GM21717 (cell line): ENCODE measurements at regions not wholly inside any gene's neighbourhood (a gene's known extent, or its start where the extent isn't known, plus 50 kb on each side); places are given as distances from the start of the nearest gene placed in this dataset.

Source experiments
- ATAC-seq: cut with Tn5 transposase; IDR thresholded peaks from one replicate; pipeline ENCODE4 v1.9.1; 2021; ENCODE audit warnings: mild to moderate bottlenecking, moderate library complexity; ENCODE audit not compliant: unreplicated experiment

DNA sequence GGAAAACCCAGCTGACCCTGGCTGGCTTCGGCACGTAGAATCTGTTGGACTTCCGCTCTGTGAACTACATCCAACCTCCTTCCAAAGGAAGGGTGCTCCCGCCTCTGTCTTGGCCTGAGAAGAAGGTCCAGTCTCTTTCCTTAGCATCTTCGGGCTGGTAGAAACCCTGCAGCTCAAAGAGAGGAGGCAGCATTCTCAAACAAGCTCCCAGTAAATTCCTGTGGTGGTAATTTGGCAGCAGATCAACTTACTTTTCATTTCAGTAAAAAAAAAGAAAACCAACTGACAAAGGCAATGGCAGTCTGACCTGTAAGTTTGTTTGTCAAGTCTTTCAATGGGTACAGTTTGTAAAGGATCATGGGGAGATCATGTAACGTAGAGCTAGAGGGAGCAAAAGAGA, 176.7 kb downstream of the MED10 start:
- no peak for ATAC-seq

DNA sequence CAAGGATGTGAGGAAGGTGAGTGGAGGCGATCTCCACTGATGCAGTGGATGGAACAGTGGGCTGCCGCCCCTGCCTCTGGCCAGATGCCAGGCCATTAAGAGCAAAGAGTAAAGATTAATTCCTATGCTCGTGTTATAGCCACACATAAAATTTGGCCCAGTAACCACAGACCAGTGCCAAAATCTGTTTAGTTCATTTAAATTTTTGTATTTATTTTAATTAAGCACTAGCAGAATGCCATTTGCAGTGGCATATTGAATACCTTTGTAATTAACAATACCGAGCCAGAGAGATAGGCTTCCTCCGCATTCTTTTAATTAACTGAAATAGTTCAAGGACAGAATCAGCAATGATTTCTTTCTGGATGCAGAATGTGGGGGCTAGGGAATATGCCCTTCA, 179.8 kb downstream of the MED10 start:
- ATAC-seq = no peak

DNA sequence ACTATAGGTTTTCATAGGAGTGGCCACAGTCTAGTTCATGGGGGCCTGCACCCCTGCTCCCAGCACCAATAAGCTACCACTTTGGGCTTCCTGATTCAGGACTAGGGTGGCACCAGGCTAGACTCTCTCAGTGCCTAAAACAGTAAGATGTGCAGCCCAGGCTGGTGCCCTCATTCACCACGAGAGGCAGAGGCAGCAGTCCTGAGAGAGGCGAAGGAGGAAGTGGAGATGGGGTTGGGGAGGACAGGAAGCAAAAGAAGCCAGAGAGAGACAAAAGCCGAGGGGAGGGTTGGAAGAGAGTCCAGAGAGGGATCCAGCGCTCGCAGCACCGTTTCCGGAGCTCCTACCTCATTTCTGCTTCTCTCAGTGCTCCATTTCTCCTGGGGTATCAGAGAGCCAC, 180.9 kb downstream of the MED10 start:
- ATAC-seq = no peak

DNA sequence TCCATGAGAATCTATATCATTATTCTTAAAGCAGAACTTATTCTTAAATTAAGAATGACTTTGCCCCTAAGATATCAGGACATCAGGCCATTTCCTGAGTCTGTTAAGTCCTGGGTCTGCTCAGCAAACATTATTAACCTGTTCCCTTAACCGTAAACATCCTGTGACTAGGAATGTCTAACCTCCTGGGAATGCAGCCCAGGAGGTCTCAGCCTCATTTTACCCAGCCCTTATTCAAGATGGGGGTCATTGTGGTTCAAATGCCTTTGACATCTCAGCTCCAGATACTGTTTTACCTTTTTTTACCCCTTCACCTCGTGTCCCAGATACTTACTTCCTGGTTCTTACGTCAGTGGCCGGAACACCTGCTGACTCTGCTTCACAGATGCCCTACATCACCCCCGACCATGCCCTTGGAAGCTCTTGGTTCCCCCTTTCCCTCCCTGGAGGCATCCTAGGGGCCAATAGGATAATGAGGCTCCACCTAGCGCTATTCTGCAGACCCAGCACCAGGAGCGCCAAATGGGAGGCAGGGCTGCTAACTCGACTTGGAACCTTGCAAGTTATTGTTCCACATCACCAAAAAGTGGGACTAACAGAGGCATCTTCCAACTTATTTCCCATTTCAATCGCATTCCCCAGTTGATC, 182.5 kb downstream of the MED10 start:
- ATAC-seq = no peak

DNA sequence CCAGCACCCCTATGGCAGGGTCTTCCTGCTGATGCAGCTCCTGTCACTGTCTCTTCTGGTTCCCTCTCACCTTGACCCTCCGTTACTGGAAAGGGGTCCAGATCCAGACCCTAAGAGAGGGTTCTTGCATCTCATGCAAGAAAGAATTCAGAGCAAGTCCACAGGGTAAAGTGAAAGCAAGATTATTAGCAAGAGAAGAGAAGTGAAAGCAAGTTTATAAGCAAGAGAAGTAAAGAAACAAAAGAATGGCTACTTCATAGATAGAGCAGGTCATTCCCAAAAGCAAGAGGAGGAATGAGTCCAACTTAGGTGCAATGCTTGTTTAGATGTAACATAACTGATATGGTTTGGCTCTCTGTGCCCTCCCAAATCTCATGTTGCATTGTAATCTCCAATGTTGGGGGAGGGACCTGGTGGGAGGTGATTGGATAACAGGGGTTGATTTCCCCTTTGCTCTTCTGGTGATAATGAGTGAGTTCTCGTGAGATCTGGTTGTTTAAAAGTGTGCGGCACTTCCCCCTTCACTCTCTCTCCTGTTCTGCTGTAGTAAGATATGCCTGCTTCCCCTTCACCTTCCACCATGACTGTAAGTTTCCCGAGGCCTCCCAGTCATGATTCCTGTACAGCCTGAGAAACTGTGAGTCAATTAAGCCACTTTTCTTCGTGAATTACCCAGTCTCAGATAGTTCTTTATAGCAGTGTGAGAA, 183.3 kb downstream of the MED10 start:
- ATAC-seq = peak; percentile 60

DNA sequence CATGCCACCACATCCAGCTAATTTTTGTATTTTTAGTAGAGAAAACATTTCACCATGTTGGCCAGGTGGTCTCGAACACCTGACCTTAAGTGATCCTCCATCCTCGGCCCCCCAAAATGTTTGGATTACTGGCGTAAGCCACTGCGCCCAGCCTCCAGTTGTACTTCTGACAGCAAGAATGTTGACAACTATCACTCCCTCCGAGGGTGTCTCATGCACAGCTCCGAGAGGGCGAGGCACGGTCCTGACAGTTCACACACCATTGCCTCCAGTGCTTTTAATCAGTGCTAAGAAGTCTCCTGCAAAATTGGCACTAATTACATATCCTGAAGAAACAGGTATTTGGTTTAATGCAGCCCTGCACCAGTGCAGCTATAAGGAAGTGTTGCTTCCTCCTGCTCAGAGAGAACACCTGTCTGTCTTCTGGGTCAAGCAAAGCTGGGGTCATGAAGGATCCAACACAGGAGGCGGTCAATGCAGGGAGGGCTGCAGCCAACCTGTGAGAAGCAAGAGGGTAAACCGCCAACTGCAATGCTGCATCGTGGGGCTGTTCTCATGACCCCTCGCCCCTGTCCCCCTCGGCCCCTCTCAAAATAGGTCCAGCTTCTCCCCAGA, 184.0 kb downstream of the MED10 start:
- ATAC-seq = no peak

DNA sequence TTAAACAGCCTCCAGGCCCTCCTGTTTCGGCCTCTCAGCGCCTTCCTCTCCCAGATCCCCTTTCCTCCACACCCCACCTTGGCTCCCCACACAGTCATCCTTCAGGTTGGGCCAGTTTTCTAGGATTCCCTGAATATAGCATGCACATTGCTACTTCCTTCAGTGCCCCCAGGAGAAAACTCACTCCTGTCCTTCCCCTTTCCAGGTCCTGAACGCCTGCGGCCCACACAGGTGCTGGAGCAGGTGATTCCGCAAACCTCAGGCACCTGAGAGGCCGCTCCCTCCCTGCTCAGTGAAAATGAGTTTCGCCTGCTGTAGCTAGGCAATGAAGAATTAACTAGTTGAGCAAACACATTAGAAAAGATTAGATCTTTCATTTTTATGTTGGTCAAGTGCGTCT, 185.0 kb downstream of the MED10 start:
- ATAC-seq = no peak

DNA sequence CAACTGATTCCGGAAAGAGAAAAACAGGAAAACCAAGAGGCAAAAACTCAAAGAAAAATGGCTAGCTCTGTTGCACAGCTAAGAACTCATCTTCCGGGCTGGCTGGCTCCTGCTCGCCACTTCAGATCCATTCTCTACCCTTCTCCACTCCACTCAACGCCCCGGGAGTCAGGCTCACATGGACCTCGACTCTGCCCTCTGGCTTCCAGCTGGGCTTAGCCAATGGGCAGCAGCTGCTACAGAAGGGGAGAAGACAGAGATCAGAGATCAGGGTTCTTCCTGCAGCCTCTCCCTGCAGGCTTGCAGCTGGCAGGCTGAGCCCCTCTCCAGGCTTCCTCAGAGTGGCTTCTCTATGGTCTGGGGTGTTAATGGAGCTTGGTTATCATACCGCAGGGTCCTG, 187.5 kb downstream of the MED10 start:
- ATAC-seq = no peak

DNA sequence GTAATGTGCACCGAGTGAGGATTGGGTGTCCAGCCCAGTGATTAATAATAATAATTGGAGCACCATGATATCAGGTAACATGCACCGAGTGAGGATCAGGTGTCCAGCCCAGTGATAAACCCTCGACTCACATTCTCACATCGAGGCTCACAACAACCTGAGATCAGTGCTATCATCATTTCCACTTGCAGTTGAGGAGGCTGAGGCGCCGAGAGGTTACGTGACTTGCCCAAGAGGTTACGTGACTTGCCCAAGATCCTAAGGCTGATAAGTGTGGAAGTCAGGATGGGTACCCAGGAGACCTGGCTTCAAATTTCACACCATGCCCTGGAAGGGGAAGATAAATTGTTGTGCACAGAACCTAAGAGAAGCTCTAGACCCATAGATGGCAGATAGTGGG, 189.4 kb downstream of the MED10 start:
- no peak for ATAC-seq

DNA sequence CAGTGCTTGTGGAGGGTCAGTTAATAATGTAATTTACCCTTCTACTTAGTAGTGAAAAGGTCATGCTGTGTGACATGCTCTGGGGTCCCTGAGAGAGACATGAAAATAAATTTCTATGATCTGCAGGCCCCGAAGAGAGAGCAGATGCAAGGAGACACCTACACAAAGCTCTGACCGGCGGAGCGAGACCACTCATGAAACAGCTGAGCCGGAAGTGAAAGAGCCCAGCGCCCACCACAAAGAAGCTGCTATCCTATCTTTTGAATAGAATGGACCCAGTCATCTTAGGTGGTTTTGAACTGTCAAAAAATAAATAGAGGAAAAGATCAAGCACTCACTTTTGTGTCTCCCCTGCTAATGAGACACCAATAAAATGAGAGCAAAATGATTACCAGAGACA, 190.0 kb downstream of the MED10 start:
- peak; percentile 97 for ATAC-seq

DNA sequence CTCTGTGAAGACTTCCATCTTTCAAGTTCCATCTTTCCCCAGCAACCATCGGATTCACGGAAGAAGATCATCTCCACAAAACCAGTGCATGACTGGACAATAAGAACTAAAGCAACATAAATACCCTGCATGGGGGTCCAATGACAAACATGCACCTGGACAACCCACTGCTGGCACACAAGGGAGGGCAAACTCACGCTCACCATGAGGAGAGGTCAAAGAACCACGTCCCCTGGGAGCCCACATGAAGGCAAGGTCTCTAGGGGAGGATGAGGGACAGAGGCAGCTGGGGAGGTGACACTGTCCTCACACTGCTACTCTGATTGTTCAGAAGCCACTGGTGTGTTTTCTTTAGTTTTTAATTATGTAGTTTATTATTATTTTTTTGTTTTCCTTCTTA, 190.8 kb downstream of the MED10 start:
- ATAC-seq = no peak

DNA sequence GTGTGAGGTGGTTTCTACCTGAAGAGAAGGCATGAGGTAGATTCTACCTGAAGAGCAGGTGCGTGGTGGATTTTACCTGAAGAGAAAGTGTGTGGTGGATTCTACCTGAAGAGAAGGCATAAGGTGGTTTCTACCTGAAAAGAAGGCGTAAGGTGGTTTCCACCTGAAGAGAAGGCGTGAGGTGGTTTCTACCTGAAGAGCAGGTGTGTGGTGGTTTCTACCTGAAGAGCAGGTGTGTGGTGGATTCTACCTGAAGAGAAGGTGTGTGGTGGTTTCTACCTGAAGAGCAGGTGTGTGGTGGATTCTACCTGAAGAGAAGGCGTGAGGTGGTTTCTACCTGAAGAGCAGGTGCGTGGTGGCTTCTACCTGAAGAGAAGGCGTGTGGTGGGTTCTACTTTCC, 192.8 kb downstream of the MED10 start:
- ATAC-seq = no peak

DNA sequence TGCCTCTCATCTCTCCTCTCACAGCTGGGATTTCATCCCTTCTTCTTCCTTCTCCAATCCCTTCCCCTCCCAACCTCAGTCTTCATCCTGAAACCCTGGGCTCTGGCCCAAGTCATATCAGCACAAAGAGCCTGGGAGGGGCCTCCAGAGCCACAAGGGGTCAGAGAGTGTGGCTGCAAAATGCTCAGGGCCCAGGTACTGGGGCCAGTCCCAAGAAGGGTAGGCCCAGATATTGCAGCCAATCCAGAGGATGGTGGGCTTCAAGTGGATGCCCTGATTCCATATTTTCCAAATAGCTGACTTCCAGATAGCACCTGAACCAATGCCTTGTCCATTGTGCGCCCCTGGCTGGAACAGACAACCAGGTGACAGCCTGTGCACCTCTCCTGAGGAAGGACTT, 193.9 kb downstream of the MED10 start:
- no peak for ATAC-seq

DNA sequence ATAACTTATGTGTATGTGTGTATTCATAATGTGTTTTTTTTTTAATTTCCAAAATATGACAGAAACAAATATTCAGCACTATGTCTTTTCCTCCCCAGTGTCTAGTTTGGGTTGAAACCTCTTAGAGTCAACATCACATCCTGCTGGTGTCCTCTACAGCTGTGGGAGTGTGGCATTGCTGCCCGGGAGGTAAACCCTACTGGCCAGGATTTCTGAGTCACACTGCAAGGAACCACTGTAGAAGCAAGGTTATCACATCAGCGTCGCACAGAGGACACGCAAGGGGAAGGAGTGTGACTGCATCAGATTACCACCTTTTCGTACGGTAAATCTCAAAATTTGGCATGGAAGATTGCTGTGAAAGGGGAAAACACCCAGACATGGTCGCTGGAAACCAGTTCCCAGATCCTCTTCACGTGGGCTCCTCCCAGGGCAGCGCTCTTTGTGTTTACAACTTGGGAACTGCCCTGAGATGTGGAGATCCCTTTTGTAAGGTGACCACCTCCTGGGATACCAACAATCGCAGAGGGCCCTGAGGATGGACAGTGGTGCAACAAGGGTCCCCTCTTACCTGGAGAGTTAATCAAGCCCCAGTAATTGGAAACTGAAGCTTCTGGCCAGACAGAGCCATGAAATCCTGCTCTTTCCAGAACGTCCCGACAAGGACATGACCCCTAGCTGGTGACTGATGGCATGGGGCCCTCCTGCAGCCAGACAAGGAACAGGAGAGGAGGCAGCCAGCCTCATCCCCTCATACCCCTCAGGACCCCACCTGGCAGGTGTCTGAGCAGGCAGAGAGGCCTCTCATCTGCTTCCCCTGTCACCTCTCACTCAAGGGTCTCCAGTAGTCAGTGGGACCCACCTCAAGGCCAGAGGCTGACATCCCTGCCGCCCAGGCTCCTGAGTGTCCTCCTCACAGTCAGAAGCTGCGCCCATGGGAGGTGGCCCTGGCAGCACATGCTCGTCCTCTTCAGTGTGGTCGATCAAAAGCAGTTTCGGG, 194.7 kb downstream of the MED10 start:
- no peak for ATAC-seq

DNA sequence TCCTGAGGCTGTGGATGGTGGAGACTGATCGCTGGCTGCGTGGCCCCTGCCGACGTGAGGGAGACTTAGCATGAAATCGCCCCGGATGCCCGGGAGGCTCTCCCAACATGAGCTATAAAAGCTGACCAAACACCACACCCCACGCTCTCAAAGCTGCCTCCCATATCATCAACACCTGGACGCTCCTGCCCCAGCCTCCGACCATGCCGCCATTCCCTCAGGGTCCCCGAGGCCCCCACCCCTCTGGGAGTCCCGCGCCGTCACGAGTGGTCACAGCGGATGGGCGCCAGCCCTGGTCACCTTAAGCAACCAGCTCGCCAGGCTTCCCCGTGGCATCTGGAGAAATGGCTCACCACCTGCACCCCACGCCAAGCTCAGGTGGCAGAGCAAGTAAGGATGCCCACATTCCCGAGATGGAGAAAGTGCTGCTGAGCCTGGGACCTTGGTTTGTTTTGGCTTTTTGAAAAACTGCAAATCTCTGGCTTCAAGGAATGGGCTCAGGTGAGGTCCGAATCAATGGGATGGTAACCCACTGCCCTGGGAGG, 196.0 kb downstream of the MED10 start:
- ATAC-seq = no peak

DNA sequence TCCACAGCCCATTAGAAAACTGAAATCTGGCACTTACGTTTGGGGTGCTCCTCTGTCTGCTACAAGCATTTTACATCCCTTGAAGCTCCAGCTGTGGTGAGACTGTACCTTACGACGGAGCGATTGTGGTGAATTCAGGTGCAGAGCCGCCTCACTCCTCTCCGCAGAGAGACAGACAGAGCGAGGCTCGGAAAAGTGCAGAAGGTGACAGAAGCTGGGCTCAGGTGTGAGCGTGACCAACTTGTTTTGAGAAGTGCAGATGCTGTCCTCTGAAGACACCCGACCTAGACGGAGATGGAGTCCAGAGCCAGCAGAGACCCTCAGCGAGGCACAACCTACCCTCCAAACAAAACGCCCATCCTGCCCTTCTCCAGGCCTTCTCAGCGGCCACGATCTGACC, 196.5 kb downstream of the MED10 start:
- ATAC-seq = no peak

DNA sequence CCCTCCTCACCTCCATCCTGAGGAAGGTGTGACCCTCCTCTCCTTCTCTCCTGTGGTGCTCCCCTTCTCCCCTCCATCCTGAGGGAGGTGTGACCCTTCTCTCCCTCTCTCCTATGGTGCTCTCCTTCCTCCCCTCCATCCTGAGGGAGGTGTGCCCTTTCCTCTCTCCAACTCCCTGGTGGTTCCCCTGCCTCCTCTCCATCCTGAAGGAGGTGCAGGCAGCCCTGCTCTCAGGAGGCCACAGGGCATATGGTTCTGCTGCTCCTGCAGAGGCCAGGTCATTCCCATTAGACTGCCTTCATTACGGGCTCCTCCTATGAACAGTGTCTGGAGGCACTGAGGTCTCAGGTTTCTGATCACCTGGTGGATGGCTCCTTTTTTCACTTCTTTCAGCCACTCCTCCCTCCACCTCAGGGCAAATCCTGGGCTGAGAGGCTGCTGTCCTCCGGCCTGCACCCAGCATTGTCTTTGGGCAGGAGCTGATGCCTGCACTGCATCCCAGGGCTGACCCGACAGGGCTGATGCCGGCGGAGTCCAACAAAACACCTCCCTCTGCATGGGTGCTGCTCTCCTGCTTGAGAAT, 197.1 kb downstream of the MED10 start:
- no peak for ATAC-seq

DNA sequence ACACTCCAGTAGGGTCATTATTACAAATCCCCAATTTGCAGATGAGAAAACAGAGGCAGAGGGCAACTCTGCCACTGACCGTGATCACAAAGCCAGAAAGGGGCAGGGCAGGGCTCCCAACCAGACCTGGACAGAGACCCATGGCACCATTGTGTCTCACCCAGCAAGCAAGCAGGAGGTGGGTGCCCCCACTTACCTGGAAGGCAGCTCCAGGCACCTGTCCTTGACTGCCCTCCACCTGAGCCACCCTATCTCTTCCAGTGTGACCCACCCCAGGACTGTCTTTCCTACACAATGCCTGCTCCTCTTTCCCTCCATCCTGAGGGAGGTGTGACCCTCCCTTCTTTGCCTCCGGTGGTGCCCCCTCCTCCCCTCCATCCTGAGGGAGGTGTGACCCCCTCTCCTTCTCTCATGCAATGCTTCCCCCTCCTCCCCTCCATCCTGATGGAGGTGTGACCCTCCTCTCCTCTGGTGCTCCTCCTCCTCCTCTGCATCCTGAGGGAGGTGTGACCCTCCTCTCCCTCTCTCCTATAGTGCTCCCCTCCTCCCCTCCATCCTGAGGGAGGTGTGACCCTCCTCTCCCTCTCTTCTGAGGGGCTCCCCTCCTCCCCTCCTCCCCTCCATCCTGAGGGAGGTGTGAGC, 198.0 kb downstream of the MED10 start:
- ATAC-seq = no peak

DNA sequence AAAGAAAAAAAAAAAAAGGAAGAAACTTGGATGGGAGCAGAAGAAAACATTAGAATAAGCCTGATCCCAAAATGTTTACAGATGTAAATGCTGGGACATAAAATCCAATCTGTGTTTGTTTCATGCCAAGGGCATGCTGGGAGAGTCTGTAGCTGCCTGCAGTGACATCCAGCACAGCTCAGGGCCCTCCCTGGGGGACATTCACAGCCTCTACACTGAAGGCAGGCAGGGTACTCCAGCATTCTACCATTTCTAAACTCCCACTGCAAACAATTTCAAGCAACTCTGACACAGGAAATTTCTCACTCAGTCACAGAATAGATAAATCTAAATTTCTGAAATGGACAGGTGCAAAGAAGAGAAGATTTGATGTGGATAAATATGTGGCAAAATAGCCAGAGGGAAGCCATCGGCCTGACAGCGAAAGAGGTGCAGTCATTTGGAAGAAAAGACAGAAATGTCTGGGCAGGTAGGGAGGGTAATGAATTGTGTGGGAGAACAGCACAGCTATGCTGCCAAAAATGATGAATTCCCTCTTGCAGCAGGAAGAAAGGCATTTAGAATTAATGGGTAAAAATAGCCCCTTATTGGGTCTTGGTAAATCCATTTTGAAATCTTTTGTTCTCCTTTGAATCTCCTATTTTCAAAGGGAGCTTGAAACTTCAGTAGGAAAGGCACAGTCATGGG, 199.4 kb downstream of the MED10 start:
- ATAC-seq = no peak

DNA sequence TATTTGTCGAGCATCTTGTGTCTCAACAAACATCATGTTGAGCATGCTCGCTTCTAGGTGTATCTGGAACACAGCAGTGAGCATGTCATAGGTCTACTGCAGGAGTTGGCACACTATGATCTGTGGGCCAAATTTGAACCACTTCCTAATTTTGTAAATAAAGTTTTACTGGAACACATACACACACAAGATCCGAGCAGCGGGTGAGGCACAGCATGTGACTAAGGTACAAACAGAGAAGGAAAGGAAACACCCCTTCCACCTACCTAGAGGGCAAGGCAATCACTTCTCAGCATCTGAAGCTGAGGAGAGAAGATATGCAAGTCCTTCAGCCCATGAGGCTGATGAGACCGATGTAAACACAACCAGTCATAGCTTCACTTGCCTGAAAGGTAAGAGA, 200.4 kb downstream of the MED10 start:
- ATAC-seq = no peak
